Vagina (tissue), 2 donors: ENCODE measurements at regions not wholly inside any gene's neighbourhood (a gene's known extent, or its start where the extent isn't known, plus 50 kb on each side); places are given as distances from the start of the nearest gene placed in this dataset.

Experiments
- POLR2A ChIP-seq, 2 donors: fragments of 450-650 bp; IDR thresholded peaks; one replicate each; pipeline ENCODE4 v1.6.1; 2017; ENCODE audit warnings: antibody characterized with exemption in 2 of 2, mild to moderate bottlenecking in 2 of 2, moderate library complexity in 2 of 2
- POLR2AphosphoS5 ChIP-seq, 2 donors: sonication (generic); formaldehyde crosslinking; IDR thresholded peaks; one replicate each; pipeline ENCODE4 v1.9.0; 2017; ENCODE audit warnings: antibody characterized with exemption in 2 of 2, mild to moderate bottlenecking in 2 of 2, low read depth in 1 of 2; ENCODE audit not compliant: insufficient read depth in 1 of 2
- TF ChIP-seq, protein P1 (sequence below), 3 experiments: fragments of 450-650 bp in 2 of 3; fragments of 200-600 bp in 1 of 3; sonication (generic) in 1 of 3; IDR thresholded peaks; one replicate each; pipeline ENCODE4 v1.5.1; 2017 to 2019; ENCODE audit warnings: antibody characterized with exemption in 3 of 3, mild to moderate bottlenecking in 2 of 3, moderate library complexity in 2 of 3

DNA sequence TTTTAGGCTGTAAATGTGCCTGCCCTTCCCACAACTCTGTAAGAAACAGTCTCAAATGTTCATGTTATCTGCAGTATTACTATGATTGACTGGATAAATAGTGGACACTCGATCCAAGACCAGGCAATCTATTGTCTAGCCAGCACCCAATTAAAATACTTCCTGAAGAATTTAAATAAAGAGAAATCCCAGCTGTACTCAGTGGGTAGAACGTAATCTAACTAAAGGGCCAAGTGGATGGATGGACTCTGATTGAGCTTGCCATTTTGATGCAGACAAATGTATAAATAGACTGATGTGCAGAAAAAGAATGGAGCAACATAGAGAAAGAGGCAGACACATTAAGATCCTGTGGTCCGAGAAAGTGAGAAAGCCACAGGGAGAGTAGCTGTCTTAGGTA is 158.0 kb downstream of the IPMK start:
- TF ChIP-seq, protein P1, sequence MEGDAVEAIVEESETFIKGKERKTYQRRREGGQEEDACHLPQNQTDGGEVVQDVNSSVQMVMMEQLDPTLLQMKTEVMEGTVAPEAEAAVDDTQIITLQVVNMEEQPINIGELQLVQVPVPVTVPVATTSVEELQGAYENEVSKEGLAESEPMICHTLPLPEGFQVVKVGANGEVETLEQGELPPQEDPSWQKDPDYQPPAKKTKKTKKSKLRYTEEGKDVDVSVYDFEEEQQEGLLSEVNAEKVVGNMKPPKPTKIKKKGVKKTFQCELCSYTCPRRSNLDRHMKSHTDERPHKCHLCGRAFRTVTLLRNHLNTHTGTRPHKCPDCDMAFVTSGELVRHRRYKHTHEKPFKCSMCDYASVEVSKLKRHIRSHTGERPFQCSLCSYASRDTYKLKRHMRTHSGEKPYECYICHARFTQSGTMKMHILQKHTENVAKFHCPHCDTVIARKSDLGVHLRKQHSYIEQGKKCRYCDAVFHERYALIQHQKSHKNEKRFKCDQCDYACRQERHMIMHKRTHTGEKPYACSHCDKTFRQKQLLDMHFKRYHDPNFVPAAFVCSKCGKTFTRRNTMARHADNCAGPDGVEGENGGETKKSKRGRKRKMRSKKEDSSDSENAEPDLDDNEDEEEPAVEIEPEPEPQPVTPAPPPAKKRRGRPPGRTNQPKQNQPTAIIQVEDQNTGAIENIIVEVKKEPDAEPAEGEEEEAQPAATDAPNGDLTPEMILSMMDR (IDR thresholded peaks at IDR 0.05): no peak
- no peak for TF ChIP-seq POLR2AphosphoS5 (IDR thresholded peaks at IDR 0.05; ENCODE audit: insufficient read depth in 1 of 2, low read depth in 1 of 2)
- TF ChIP-seq POLR2A (IDR thresholded peaks at IDR 0.05): no peak
